ENCODE measurements at regions not wholly inside any gene's neighbourhood (a gene's known extent, or its start where the extent isn't known, plus 50 kb on each side); places are given as distances from the start of the nearest gene placed in this dataset.

GRCh38 chr2:34486965-34487364 lies 887.9 kb upstream of the FAM98A start:
- no peak for TF ChIP-seq CTCF (IDR thresholded peaks at IDR 0.05; ENCODE audit: insufficient read depth, low read length, severe bottlenecking)
- FAIRE-seq, result no peak
- DNase-seq (ENCODE audit: low read depth), result no peak
- Histone ChIP-seq H3K27me3 (ENCODE audit: control insufficient read depth, insufficient read depth, low read length) (no peaks in the 10 kb centered on the region), H3K36me3 (ENCODE audit: control insufficient read depth, insufficient read depth, low read length) (no peaks in the 10 kb centered on the region), H3K4me3 (ENCODE audit: low read depth, low read length) (no peak overlapping the region)

- no peak for TF ChIP-seq CTCF (IDR thresholded peaks at IDR 0.05; ENCODE audit: insufficient read depth, low read length, severe bottlenecking)
- DNase-seq (ENCODE audit: low read depth), result no peak
- FAIRE-seq, result no peak
- no peak overlapping the region for H3K4me3 ChIP-seq (ENCODE audit: low read depth, low read length)
- no peaks in the 10 kb centered on the region for H3K27me3 ChIP-seq (ENCODE audit: control insufficient read depth, insufficient read depth, low read length)
- H3K36me3 ChIP-seq (ENCODE audit: control insufficient read depth, insufficient read depth, low read length), result no peaks in the 10 kb centered on the region
Observed at GRCh38 chr2:34481542-34481941, 882.4 kb upstream of the FAM98A start.

GRCh38 chr2:34480366-34480765 lies 881.3 kb upstream of the FAM98A start:
- no peak for DNase-seq (ENCODE audit: low read depth)
- no peak for FAIRE-seq
- TF ChIP-seq CTCF (IDR thresholded peaks at IDR 0.05; ENCODE audit: insufficient read depth, low read length, severe bottlenecking), result no peak

GRCh38 chr2:34475156-34475555 lies 876.1 kb upstream of the FAM98A start:
- FAIRE-seq (no peak), DNase-seq (ENCODE audit: low read depth) (no peak)
- H3K27me3 ChIP-seq (ENCODE audit: control insufficient read depth, insufficient read depth, low read length), result no peaks in the 10 kb centered on the region
- TF ChIP-seq CTCF (IDR thresholded peaks at IDR 0.05; ENCODE audit: insufficient read depth, low read length, severe bottlenecking), result no peak
- H3K36me3 ChIP-seq (ENCODE audit: control insufficient read depth, insufficient read depth, low read length), result no peaks in the 10 kb centered on the region
- H3K4me3 ChIP-seq (ENCODE audit: low read depth, low read length), result no peak overlapping the region

More at GRCh38 chr2:34480366-34480765, 881.3 kb upstream of the FAM98A start:
- no peak overlapping the region for H3K4me3 ChIP-seq (ENCODE audit: low read depth, low read length)
- no peaks in the 10 kb centered on the region for H3K27me3 ChIP-seq (ENCODE audit: control insufficient read depth, insufficient read depth, low read length)
- no peaks in the 10 kb centered on the region for H3K36me3 ChIP-seq (ENCODE audit: control insufficient read depth, insufficient read depth, low read length)

GRCh38 chr2:34474646-34475045 lies 875.5 kb upstream of the FAM98A start:
- H3K4me3 ChIP-seq (ENCODE audit: low read depth, low read length), result no peak overlapping the region
- H3K27me3 ChIP-seq (ENCODE audit: control insufficient read depth, insufficient read depth, low read length), result no peaks in the 10 kb centered on the region
- H3K36me3 ChIP-seq (ENCODE audit: control insufficient read depth, insufficient read depth, low read length), result no peaks in the 10 kb centered on the region
- DNase-seq (ENCODE audit: low read depth) (no peak), FAIRE-seq (no peak)
- no peak for TF ChIP-seq CTCF (IDR thresholded peaks at IDR 0.05; ENCODE audit: insufficient read depth, low read length, severe bottlenecking)

- no peaks in the 10 kb centered on the region for H3K27me3 ChIP-seq (ENCODE audit: control insufficient read depth, insufficient read depth, low read length)
- TF ChIP-seq CTCF (IDR thresholded peaks at IDR 0.05; ENCODE audit: insufficient read depth, low read length, severe bottlenecking), result no peak
- FAIRE-seq (no peak), DNase-seq (ENCODE audit: low read depth) (no peak)
- no peaks in the 10 kb centered on the region for H3K36me3 ChIP-seq (ENCODE audit: control insufficient read depth, insufficient read depth, low read length)
- no peak overlapping the region for H3K4me3 ChIP-seq (ENCODE audit: low read depth, low read length)
Observed at GRCh38 chr2:34447097-34447496, 848.0 kb upstream of the FAM98A start.
